ELF-1 (cell line): ENCODE measurements at regions not wholly inside any gene's neighbourhood (a gene's known extent, or its start where the extent isn't known, plus 50 kb on each side); places are given as distances from the start of the nearest gene placed in this dataset.

Experiments used
- DNase-seq: peaks from one replicate; pipeline ENCODE4 v3.0.0-alpha.2; 2016; ENCODE audit warnings: low read depth, low spot score

DNA sequence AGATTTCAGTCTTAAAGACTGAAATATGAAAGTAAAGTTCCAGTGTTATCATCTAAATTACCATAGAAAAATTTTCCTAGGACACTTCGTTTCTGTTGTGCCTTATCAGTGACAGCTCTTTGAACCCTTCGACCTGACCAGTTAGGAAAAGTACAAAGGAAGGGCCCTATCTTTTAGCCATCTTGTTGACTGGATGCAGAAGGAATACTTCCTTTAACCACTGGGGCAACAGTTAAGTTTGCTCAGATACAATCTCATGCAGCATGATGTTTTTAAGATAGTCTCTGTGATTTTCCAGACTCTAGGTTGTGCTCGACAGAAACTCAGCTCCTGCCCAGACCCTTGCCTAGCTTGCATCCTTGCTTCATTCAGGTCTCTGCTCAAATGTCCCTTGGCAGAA is 210.5 kb upstream of the RPS6KA3 start:
- DNase-seq = no peak

DNA sequence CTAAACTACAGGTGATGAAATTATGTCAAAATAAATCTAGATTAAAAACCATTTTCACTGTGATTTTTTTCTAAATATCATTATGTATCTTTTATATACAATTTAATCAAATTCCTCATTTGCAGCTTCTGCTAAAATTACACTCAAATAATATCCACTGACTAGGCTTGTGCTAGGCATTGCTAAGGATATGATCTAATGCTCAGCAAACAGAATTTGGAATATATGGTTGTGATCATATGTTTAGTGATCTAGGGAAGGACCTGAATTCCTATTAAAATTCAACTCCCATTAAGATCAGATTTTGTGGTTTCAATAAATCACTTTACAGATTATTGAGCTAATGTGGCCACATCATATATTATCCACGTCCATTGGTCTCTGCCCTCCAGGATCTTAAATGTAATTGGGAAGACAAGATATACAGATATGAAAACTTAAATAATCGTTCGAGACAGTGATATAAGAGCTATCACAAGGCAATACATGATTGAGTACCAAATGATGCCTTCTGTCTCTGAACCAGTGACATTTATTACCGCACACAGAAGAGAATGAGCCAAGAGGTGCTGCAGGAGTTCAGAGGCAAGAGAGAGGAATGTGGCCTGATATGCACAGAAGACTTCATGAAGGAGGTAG is 206.0 kb upstream of the RPS6KA3 start:
- no peak for DNase-seq

GRCh38 chrX:20472148-20472547 is 205.4 kb upstream of the RPS6KA3 start:
- no peak for DNase-seq

GRCh38 chrX:20471483-20471882 is 204.8 kb upstream of the RPS6KA3 start:
- DNase-seq = no peak

- DNase-seq = no peak
Measured at GRCh38 chrX:20463296-20464075, 196.8 kb upstream of the RPS6KA3 start.

DNA sequence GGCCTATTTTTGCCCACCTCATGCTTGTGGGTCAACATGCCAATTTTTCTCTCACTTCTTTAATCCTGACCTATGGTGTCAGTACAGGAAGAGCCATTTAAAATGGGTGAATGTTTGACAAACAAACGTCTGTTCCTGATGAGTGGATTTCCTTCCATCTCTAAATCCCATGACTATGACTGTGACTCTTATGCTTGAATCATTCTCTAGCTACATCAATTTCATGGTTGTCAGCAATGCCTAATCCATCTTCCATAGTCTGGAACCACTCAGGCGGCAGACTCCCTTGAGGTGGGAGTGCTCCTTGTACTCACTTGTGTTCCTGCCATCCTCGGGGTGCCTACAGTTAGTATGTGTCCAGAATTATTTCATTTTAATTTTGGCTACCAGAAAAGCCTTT is 194.9 kb upstream of the RPS6KA3 start:
- no peak for DNase-seq

DNA sequence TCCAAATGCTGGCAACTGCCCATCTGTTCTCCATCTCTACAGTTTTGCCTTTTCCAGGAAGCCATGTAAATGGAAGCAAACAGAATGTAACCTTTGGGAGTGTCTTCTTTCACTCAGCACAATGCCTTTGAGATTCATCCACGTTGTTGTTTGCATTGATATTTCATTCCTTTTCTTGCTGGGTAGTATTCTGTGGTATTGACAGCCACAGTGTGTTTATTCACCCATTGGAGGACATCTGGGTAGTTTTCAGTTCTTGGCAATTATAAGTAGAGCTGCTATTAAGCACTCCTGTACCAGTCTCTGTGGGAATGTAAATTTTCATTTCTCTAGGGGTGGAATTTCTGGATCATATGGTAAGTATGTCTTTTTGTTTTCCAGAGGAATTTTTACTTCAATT is 194.3 kb upstream of the RPS6KA3 start:
- DNase-seq = no peak

DNA sequence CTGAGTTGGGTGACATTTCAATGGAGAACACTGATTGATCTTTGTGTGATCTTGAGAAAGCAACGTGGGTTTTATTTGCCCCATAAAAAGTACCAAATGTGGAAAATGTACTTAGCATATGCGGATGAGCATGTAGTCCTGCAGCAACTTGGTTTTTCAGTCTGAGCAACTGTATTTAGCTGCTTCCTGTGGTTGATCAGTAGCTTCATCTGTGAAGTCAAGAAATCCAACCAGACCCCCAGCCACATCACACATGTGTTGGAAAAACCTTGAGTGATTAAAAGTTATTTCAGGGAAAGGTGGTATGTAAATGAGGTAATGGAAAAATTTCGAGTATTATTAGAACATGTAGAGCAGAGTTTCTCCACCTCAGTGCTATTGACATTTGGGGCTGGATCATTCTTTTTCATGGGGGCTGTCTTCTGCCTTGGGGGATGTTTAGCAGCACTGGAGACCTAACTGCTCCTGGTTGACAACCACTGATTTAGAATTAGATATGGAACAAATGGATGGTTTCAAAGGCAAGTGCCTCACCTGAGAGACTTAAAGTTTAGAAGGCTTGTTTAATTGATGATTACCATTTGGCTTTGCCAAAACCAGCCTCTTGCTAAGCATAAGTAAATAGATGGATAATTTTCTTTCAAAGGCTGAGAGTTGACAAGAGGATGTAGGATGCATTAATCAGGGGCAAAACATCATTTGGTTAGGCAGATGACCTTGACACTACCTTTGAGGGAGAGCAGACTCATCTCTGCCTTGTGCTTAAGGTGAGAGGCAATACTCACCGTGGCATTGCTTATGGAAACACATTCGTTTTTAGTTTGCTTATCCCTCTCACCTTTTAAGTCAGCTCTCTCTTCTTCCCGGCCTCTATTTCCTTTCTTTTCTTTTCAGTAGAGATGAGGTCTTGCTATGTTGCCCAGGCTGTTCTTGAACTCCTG is 193.0 kb upstream of the RPS6KA3 start:
- no peak for DNase-seq

- DNase-seq = no peak
Measured at GRCh38 chrX:20456971-20457370, 190.3 kb upstream of the RPS6KA3 start.

DNA sequence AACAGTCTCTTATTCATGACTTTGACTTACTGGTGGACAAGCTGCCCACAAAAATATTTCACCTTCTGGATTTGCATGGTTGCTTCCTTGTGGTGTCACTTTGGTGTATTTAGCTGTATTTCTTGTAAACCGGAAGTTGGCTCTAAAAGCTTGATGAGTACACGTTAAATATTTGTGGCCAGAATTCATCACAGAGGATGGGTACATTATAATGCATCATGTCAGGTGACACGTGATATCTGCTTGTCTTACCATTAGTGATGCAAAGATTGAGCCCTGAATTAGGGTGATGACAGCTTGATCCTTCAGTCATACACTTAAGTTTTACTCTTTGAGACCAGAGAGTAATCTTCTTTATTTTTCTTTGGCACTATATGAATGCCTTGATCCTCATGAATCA is 188.3 kb upstream of the RPS6KA3 start:
- no peak for DNase-seq

- no peak for DNase-seq
Measured at GRCh38 chrX:20454117-20454516, 187.4 kb upstream of the RPS6KA3 start.

DNA sequence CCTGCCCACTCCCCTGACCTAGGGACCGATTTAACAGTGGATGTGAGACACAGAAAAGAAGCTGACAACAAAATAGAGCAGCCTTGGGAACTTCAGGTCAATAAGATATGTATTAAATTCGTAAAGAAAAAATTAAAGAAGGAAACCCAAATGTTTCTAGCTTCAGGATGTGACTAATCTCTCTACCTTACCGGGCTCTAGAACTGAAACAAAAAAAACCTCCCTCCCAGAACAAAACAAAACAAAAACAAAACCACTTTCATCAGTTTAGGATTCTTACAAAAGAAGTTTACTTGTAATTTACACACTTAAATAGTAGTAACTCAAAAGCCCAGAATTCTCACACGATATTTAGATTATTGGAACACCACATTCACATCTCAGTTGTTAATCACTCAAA is 185.8 kb upstream of the RPS6KA3 start:
- DNase-seq = no peak

GRCh38 chrX:20451929-20452328 is 185.2 kb upstream of the RPS6KA3 start:
- no peak for DNase-seq

DNA sequence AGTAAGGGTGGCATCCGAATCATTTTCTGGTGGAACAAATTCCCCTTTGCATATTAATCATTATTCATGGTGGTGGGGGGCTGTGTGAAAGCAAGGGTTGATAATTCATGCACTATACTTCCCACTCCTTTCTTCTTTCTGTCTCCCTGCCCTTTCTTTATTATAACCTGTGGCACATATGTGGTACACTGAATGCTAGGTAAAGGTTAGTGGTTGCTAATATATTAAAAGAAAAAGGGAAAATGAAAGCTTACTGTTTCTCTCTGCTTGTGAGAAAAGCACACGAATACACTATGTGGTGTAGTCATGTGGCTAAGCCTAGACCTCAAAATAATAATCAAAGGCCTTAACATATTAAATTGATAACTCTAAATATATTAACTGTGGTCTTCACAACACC is 178.4 kb upstream of the RPS6KA3 start:
- no peak for DNase-seq

- peak; percentile 81 for DNase-seq
Measured at GRCh38 chrX:20442597-20442996, 175.9 kb upstream of the RPS6KA3 start.

GRCh38 chrX:20441123-20441522 is 174.4 kb upstream of the RPS6KA3 start:
- no peak for DNase-seq

DNA sequence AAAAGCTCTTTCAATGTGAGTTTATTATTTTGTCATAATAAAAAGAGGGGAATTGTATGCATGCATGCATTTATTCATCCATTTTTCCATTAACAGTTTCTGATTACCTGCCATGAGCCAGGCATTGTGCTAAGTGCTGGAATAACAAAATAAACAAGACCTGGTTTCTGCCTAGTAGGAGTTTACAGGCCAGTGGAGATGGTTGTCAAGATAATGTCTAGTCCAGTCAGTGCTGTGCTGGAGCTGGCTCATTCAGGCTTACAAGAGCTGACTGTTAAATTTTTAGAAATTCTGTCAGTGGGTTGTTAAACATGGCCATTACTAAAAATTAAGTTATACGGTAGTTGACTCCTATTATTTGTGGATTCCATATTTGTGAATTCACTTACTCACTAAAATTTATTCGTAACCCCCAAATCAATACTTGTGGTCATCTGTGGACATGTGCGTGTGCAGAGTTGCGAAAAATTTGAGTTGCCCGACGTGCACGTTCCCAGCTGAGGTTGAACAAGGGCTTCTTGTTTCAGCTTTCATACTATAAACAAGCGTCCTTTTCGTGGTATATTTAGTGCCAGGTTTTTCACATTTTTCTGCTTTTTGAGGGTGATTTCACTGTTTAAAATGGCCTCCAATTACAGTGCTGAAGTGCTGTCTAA is 172.3 kb upstream of the RPS6KA3 start:
- DNase-seq = peak; percentile 18

GRCh38 chrX:20437683-20438082 is 171.0 kb upstream of the RPS6KA3 start:
- DNase-seq = no peak

DNA sequence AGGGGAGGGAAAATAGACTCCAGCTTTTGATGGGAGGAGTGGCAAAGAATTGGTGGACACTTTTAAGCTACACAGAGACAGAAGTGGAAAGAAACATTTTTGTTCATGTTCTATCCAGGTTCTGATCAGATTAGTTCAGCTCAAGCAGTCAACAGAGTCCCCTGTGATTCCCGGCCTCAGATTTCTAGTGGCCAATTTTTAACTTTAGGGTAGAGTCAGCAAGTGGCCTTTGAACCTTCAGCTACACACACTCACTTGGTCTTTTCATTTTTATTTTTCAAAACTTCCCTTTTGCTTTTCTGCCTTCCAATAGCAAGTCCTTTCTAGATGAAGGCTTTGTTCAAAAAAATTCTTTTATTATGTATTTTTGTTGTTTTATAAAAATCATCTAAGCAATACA is 169.2 kb upstream of the RPS6KA3 start:
- no peak for DNase-seq

DNA sequence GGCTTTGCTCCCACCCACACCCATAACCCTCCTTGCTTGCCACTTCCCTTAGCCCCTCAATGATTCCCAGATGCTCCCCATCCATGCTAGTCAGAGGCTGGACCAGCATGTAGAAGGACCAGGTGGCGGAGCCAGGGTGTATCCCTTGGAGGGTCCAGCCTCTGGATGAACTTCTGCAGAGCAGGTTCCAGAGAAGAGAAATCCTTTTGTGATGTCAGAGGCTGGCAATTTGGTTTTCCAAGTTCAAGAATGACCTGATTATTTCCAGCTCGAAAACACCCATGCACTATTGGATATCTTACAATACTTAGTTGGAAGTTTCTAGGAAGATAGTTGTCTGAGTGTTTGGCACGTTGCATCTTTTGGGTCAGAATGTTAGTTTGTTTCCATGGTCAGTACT is 168.3 kb upstream of the RPS6KA3 start:
- no peak for DNase-seq

- DNase-seq = peak; percentile 11
Measured at GRCh38 chrX:20433388-20433775, 166.7 kb upstream of the RPS6KA3 start.
